Choroid plexus epithelial cell (primary cell): ENCODE measurements at regions not wholly inside any gene's neighbourhood (a gene's known extent, or its start where the extent isn't known, plus 50 kb on each side); places are given as distances from the start of the nearest gene placed in this dataset.

Experiments
- DNase-seq: peaks from one replicate; pipeline ENCODE4 v3.0.0-alpha.2; 2010; ENCODE audit warnings: low read depth
- H3K4me3 ChIP-seq: 2 replicates; pipeline ENCODE4 v1.5.1; 2011; ENCODE audit warnings: low read depth, mild to moderate bottlenecking, control low read depth, low read length, moderate library complexity
- CTCF ChIP-seq: conservative IDR thresholded peaks from 2 replicates; pipeline ENCODE4 v1.5.1; 2011; ENCODE audit warnings: low read depth, mild to moderate bottlenecking, control low read depth, inconsistent platforms, low read length, moderate library complexity

GRCh38 chr2:118223992-118224894 is 136.0 kb downstream of the INSIG2 start:
- no peak for TF ChIP-seq CTCF
- H3K4me3 ChIP-seq = peak overlapping the region; percentile 43
- peak; percentile 4 for DNase-seq

GRCh38 chr2:118223511-118223991 is 135.3 kb downstream of the INSIG2 start:
- DNase-seq = no peak
- no peak overlapping the region for H3K4me3 ChIP-seq
- TF ChIP-seq CTCF = no peak

DNA sequence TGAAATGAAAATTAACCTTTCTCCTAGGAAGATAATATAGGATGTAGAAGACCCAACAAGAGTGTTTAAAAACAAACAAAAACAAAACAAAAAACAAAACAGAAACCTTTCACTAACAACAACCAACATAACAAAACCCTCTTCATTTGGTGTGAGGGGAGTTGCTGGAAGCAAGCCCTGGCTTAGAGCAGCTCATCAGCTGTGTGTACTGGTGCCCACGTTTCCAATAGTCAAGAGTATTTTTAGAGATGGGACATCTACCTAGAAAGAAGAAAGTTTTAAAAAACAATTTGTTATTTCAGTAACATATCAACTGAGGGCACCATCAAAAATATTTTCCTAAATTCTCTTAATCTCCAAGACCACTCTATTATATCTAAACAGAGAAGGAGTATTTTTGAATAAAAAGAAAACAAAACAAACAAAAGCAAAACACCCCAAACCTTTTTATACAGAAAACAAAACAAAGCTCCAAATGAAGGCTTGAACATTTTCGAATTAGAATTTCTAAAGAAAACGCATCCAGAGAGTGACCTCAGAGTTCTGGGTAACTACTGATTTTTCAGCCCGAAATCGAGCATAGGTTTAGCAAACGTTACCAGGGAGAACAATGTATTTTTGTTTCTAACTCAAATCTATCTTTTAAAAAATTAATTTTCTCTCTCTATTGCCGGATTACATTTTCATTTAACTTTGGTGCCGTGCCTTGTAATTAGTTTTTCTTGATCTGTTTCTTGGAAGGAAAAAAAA is 134.6 kb downstream of the INSIG2 start:
- H3K4me3 ChIP-seq = no peak overlapping the region
- TF ChIP-seq CTCF = no peak
- DNase-seq = no peak

- no peak for DNase-seq
- no peak overlapping the region for H3K4me3 ChIP-seq
- no peak for TF ChIP-seq CTCF
Observed at GRCh38 chr2:118222273-118222594, 134.0 kb downstream of the INSIG2 start.

DNA sequence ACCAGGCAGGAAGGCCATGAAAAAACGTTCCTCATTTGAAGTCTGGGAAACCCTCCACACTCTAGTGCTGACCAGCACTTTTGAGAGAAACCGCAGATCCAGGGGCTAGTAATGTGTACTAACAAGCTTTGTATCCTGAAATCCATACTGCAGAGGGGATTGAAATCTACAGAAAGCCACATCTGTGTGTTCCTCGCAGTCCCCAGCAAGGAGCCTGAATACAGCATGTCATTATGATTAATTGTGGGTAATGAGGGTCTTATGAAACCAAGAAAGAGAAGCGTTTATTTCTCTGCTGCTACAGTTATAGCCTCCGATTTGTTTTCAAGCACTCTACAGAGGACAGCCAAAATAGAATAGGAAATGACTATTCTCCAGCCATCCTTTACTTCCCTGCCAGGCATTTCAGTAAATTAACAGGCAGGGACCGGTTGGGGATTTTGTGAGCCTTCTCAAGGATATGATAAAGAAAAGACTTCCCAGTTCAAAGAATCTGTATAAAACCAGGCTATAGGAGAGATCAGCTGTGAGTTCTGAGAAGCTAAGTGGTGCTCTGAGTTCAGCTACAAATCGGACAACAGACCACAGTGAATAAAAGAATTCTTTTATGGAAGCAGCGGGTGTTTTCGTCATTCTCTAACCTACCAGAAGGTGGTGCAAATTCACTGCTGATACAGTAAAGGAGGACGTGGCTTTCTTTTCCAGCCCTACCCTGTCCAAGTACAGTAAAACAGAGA is 133.4 kb downstream of the INSIG2 start:
- peak; percentile 82 for TF ChIP-seq CTCF
- peak; percentile 89 for DNase-seq
- no peak overlapping the region for H3K4me3 ChIP-seq

- no peak overlapping the region for H3K4me3 ChIP-seq
- no peak for DNase-seq
- TF ChIP-seq CTCF = no peak
Observed at GRCh38 chr2:118219611-118220010, 131.3 kb downstream of the INSIG2 start.
